GM12878 (cell line): ENCODE measurements at regions not wholly inside any gene's neighbourhood (a gene's known extent, or its start where the extent isn't known, plus 50 kb on each side); places are given as distances from the start of the nearest gene placed in this dataset.

Experiments
- ATAC-seq: fragments of 200-7000 bp; cut with Tn5 transposase; 3 replicates; pipeline ENCODE4 v1.9.1; 2020; ENCODE audit warnings: mild to moderate bottlenecking, moderate library complexity
- BruUV-seq: library from RNA; stranded (reverse); fragments of 400-500 nt; replicated peaks from 2 replicates; lab custom pipeline; 2021; lab: Mats Ljungman, UMichigan
- CTCF ChIA-PET: fragments of 300-600 bp; sonication (Branson Sonifier 250); formaldehyde crosslinking; extraction: SDS; loops from one replicate; lab custom pipeline; 2021; ENCODE audit warnings: inconsistent platforms; lab: Yijun Ruan, JAX
- POLR2A ChIA-PET: fragments of 350-600 bp; formaldehyde crosslinking; extraction: SDS; loops from one replicate; lab custom pipeline; 2021; ENCODE audit warnings: inconsistent platforms; lab: Charles Lee
- RAD21 ChIA-PET: fragments of 300-600 bp; sonication (Branson Sonifier 250); formaldehyde crosslinking; loops from one replicate; lab custom pipeline; 2023; ENCODE audit warnings: antibody characterized with exemption; ENCODE audit not compliant: unreplicated experiment; lab: Charles Lee
- SMC1A ChIA-PET: fragments of 300-600 bp; sonication (Branson Sonifier 250); formaldehyde crosslinking; loops from one replicate; lab custom pipeline; 2023; ENCODE audit not compliant: unreplicated experiment, uncharacterized antibody; lab: Charles Lee
- DNase-seq: peaks from one replicate; pipeline ENCODE4 v3.0.0-alpha.2; 2011; ENCODE audit warnings: low read depth, low spot score
- FAIRE-seq: peaks from 3 replicates; lab custom pipeline; 2011; peaks lifted over from hg19 to GRCh38; lab: Jason Lieb, UNC
- H2AFZ ChIP-seq: 2 replicates; pipeline ENCODE4 v1.6.0; 2011; ENCODE audit warnings: low read depth, low read length, control low read depth; ENCODE audit not compliant: control insufficient read depth
- H3K27ac ChIP-seq: 2 replicates; pipeline ENCODE4 v1.5.1; 2011; ENCODE audit warnings: control low read depth; ENCODE audit not compliant: control insufficient read depth, insufficient read depth
- H3K27me3 ChIP-seq, 2 experiments: replicated peaks in 1 of 2; 2 replicates each; pipeline versions ENCODE4 v1.6.0 to v1.6.1; 2011; ENCODE audit warnings: low read length in 1 of 2; ENCODE audit not compliant: control insufficient read depth in 2 of 2, insufficient read depth in 2 of 2
- H3K36me3 ChIP-seq, 2 experiments: 2 replicates each; pipeline ENCODE4 v1.5.1; 2011; ENCODE audit warnings: low read length in 1 of 2; ENCODE audit not compliant: control insufficient read depth in 2 of 2, insufficient read depth in 2 of 2
- H3K4me1 ChIP-seq: 2 replicates; pipeline ENCODE4 v1.6.1; 2011; ENCODE audit warnings: mild to moderate bottlenecking, low read length, moderate library complexity, mixed read lengths; ENCODE audit not compliant: control insufficient read depth, insufficient read depth
- H3K4me2 ChIP-seq: 2 replicates; pipeline ENCODE4 v1.6.0; 2011; ENCODE audit warnings: control low read depth; ENCODE audit not compliant: control insufficient read depth, insufficient read depth
- H3K4me3 ChIP-seq: fragments of 200-600 bp; sonication (generic); 2 replicates; pipeline ENCODE4 v1.5.1; 2016
- H3K79me2 ChIP-seq: 2 replicates; pipeline ENCODE4 v1.6.0; 2011; ENCODE audit warnings: low read length; ENCODE audit not compliant: control insufficient read depth, insufficient read depth
- H3K9ac ChIP-seq: 2 replicates; pipeline ENCODE4 v1.8.0; 2011; ENCODE audit warnings: low read length, control low read depth, mixed read lengths; ENCODE audit not compliant: control insufficient read depth, insufficient read depth
- H3K9me3 ChIP-seq: replicated peaks from 3 replicates; pipeline ENCODE4 v1.5.1; 2011; ENCODE audit warnings: mild to moderate bottlenecking, low read length; ENCODE audit not compliant: control insufficient read depth, insufficient read depth
- H4K20me1 ChIP-seq: 2 replicates; pipeline ENCODE4 v1.6.0; 2011; ENCODE audit not compliant: control insufficient read depth, insufficient read depth
- CBFB ChIP-seq: IDR thresholded peaks from 2 replicates; pipeline ENCODE4 v1.6.1; 2016; ENCODE audit warnings: antibody characterized with exemption, low read depth
- CBX5 ChIP-seq: sonication (generic); IDR thresholded peaks from 2 replicates; pipeline ENCODE4 v1.6.1; 2016; ENCODE audit warnings: low read depth, moderate library complexity, mild to moderate bottlenecking, inconsistent platforms
- CHD4 ChIP-seq: fragments of 200-600 bp; sonication (generic); IDR thresholded peaks from 2 replicates; pipeline ENCODE4 v1.6.1; 2016; ENCODE audit warnings: mild to moderate bottlenecking
- CREM ChIP-seq: IDR thresholded peaks from 2 replicates; pipeline ENCODE4 v1.6.1; 2014; ENCODE audit warnings: antibody characterized with exemption, low read depth
- E2F8 ChIP-seq: fragments of 450-650 bp; IDR thresholded peaks from 2 replicates; pipeline ENCODE4 v1.6.1; 2018; ENCODE audit warnings: mild to moderate bottlenecking, low read depth, moderate library complexity; ENCODE audit not compliant: partially characterized antibody
- MEF2B ChIP-seq: fragments of 450-650 bp; IDR thresholded peaks from 2 replicates; pipeline ENCODE4 v1.6.1; 2018; ENCODE audit warnings: mild to moderate bottlenecking, moderate library complexity; ENCODE audit not compliant: partially characterized antibody, poor library complexity, severe bottlenecking
- MTA3 ChIP-seq: IDR thresholded peaks from 2 replicates; pipeline ENCODE4 v1.6.1; 2012; ENCODE audit warnings: low read length, inconsistent platforms, borderline replicate concordance
- NFYA ChIP-seq: IDR thresholded peaks from 2 replicates; pipeline ENCODE4 v1.6.1; 2011; ENCODE audit warnings: low read depth, mild to moderate bottlenecking, low read length, improper control_type of control experiment, borderline replicate concordance
- NR2C2 ChIP-seq: IDR thresholded peaks from 2 replicates; pipeline ENCODE4 v1.6.1; 2011; ENCODE audit warnings: borderline replicate concordance, low read depth; ENCODE audit not compliant: control insufficient read depth, insufficient read length
- PKNOX1 ChIP-seq: fragments of 450-650 bp; IDR thresholded peaks from 2 replicates; pipeline ENCODE4 v1.6.1; 2016; ENCODE audit warnings: mild to moderate bottlenecking
- RAD51 ChIP-seq: fragments of 450-650 bp; IDR thresholded peaks from 2 replicates; pipeline ENCODE4 v1.6.1; 2016; ENCODE audit warnings: moderate library complexity, mild to moderate bottlenecking, inconsistent platforms
- RB1 ChIP-seq: fragments of 450-650 bp; formaldehyde crosslinking; IDR thresholded peaks from 2 replicates; pipeline ENCODE4 v1.6.1; 2017; ENCODE audit warnings: mild to moderate bottlenecking, borderline replicate concordance
- RELA ChIP-seq: fragments of 450-650 bp; IDR thresholded peaks from 2 replicates; pipeline ENCODE4 v1.8.0; 2014; ENCODE audit warnings: borderline replicate concordance; ENCODE audit not compliant: partially characterized antibody
- RFX5 ChIP-seq: IDR thresholded peaks from 2 replicates; pipeline ENCODE4 v1.6.1; 2011; ENCODE audit warnings: low read depth, low read length, improper control_type of control experiment
- SUPT20H ChIP-seq: IDR thresholded peaks from 2 replicates; pipeline ENCODE4 v1.6.1; 2011; ENCODE audit warnings: low read depth, mild to moderate bottlenecking, low read length, moderate library complexity, borderline replicate concordance; ENCODE audit not compliant: control insufficient read depth
- SUZ12 ChIP-seq: fragments of 200-600 bp; sonication (generic); IDR thresholded peaks from one replicate; pipeline ENCODE4 v1.6.1; 2018; ENCODE audit warnings: antibody characterized with exemption, mild to moderate bottlenecking; ENCODE audit not compliant: unreplicated experiment
- ZSCAN29 ChIP-seq: fragments of 450-650 bp; IDR thresholded peaks from 2 replicates; pipeline ENCODE4 v1.6.1; 2017; ENCODE audit warnings: mild to moderate bottlenecking, moderate library complexity
- ZZZ3 ChIP-seq: IDR thresholded peaks from 2 replicates; pipeline ENCODE4 v1.6.1; 2011; ENCODE audit warnings: low read depth; ENCODE audit not compliant: control insufficient read depth, insufficient read length
- WGBS: methylation state at CpG from one replicate; pipeline ENCODE4 v1.1.6; 2016; ENCODE audit warnings: low lambda C conversion rate; ENCODE audit not compliant: insufficient replicate concordance, insufficient coverage; ENCODE audit errors: missing lambda C conversion rate; 5-methylcytosine and 5-hydroxymethylcytosine counted together
- in situ Hi-C: fragments of 300-500 bp; cut with MboI; formaldehyde crosslinking; loops from 9 replicates; pipeline ENCODE4 v1.14.3; 2018; ENCODE audit warnings: mixed read lengths
- intact Hi-C: fragments of 100-400 bp; cut with micrococcal nuclease; formaldehyde crosslinking; loops from one replicate; pipeline ENCODE4 v1.14.2; 2022; ENCODE audit not compliant: unreplicated experiment
- TF ChIP-seq, protein P1 (sequence below): IDR thresholded peaks from 2 replicates; pipeline ENCODE4 v1.6.1; 2011; ENCODE audit warnings: borderline replicate concordance, low read depth, mild to moderate bottlenecking, moderate library complexity, low read length; ENCODE audit not compliant: insufficient read depth, poor library complexity, severe bottlenecking

DNA sequence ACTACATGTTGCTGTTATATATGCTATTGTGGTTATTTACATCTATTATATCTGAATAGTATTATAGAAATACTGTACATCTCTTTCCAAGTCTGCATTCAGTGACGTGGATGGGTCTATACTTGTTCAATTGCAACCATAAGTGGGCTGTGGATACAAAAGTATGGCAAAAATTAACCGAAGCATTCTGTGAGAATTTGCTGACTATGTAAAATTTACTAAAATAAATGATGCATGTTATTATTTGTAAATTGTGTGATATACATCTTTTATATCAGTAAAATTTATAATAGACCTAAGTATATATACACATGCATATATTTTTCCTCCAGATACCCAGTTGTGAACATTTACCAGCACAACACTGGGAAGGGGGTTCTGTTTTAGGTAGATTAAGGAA is 215.1 kb downstream of the NECTIN3 start:
- WGBS: 24% methylated on average over 2 of the region's 2 CpGs
- Histone ChIP-seq H3K4me3 (no peak overlapping the region), H3K4me2 (no peak overlapping the region), H2AFZ (no peak overlapping the region), H4K20me1 (no peaks in the 10 kb centered on the region), H3K9ac (no peak overlapping the region), H3K36me3 (no peaks in the 10 kb centered on the region), H3K27ac (no peak overlapping the region), H3K27me3 (no peaks in the 10 kb centered on the region), H3K79me2 (no peaks in the 10 kb centered on the region), H3K4me1 (no peaks in the 10 kb centered on the region), H3K9me3 (no peaks in the 10 kb centered on the region)
- in situ Hi-C loops (no loop called here), intact Hi-C loops (no loop called here)
- BruUV-seq: no TSS peak
- ChIA-PET RAD21 (no interaction called here), POLR2A (no interaction called here), CTCF (no interaction called here), SMC1A (interaction anchor here (0.6 kb wide), 1 partner anchor 337 kb away, joined by 3 read pairs; no protein-coding TSS in a partner anchor)
- ATAC-seq (no peak), DNase-seq (no peak), FAIRE-seq (no peak)
- no peak for TF ChIP-seq RELA
- TF ChIP-seq NFYA: no peak
- no peak for TF ChIP-seq PKNOX1
- TF ChIP-seq, protein P1, sequence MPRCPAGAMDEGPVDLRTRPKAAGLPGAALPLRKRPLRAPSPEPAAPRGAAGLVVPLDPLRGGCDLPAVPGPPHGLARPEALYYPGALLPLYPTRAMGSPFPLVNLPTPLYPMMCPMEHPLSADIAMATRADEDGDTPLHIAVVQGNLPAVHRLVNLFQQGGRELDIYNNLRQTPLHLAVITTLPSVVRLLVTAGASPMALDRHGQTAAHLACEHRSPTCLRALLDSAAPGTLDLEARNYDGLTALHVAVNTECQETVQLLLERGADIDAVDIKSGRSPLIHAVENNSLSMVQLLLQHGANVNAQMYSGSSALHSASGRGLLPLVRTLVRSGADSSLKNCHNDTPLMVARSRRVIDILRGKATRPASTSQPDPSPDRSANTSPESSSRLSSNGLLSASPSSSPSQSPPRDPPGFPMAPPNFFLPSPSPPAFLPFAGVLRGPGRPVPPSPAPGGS: no peak
- no peak for TF ChIP-seq ZZZ3
- no peak for TF ChIP-seq MTA3
- no peak for TF ChIP-seq ZSCAN29
- no peak for TF ChIP-seq SUPT20H
- no peak for TF ChIP-seq CREM
- TF ChIP-seq CBX5: no peak
- TF ChIP-seq RAD51: no peak
- no peak for TF ChIP-seq MEF2B
- TF ChIP-seq CBFB: no peak
- no peak for TF ChIP-seq NR2C2
- no peak for TF ChIP-seq E2F8
- no peak for TF ChIP-seq SUZ12
- TF ChIP-seq CHD4: no peak
- no peak for TF ChIP-seq RFX5
- no peak for TF ChIP-seq RB1
